Gastroesophageal sphincter (tissue), 4 donors: ENCODE measurements at regions not wholly inside any gene's neighbourhood (a gene's known extent, or its start where the extent isn't known, plus 50 kb on each side); places are given as distances from the start of the nearest gene placed in this dataset.

Source experiments
- ATAC-seq: fragments of 150-250 bp; one replicate; pipeline ENCODE4 v1.9.1; 2016; ENCODE audit warnings: mild to moderate bottlenecking, moderate library complexity
- H3K27ac ChIP-seq, 4 donors: fragments of 200-600 bp; sonication (generic) in 3 of 4; 1 replicate in 3 of 4; 2 replicates in 1 of 4; pipeline ENCODE4 v1.5.1; 2016 to 2019
- H3K27me3 ChIP-seq: fragments of 200-600 bp; sonication (generic); one replicate; pipeline ENCODE4 v1.5.1; 2019
- H3K36me3 ChIP-seq, 2 donors: fragments of 200-600 bp; sonication (generic); one replicate each; pipeline ENCODE4 v1.5.1; 2019; ENCODE audit warnings: control low read depth in 1 of 2
- H3K4me1 ChIP-seq, 3 donors: fragments of 200-600 bp; sonication (generic); 1 replicate in 2 of 3; 2 replicates in 1 of 3; pipeline ENCODE4 v1.5.1; 2016 to 2019; ENCODE audit warnings: control low read depth in 2 of 3
- H3K4me3 ChIP-seq, 2 donors: fragments of 200-600 bp; sonication (generic); one replicate each; pipeline ENCODE4 v1.5.1; 2019; ENCODE audit warnings: mild to moderate bottlenecking in 1 of 2, moderate library complexity in 1 of 2
- H3K9me3 ChIP-seq, 3 donors: fragments of 200-600 bp; sonication (generic); one replicate each; pipeline ENCODE4 v1.5.1; 2017 to 2019; ENCODE audit warnings: control low read depth in 2 of 3
- EP300 ChIP-seq: sonication (generic); formaldehyde crosslinking; IDR thresholded peaks from one replicate; pipeline ENCODE4 v1.6.1; 2017; ENCODE audit warnings: antibody characterized with exemption, mild to moderate bottlenecking
- POLR2A ChIP-seq, 2 donors: fragments of 450-650 bp; IDR thresholded peaks; one replicate each; pipeline ENCODE4 v1.6.1; 2017; ENCODE audit warnings: antibody characterized with exemption in 2 of 2, mild to moderate bottlenecking in 2 of 2, moderate library complexity in 1 of 2
- POLR2AphosphoS5 ChIP-seq: sonication (generic); formaldehyde crosslinking; IDR thresholded peaks from one replicate; pipeline ENCODE4 v1.6.1; 2017; ENCODE audit warnings: antibody characterized with exemption
- WGBS, 2 donors: methylation state at CpG; one replicate each; pipeline ENCODE4 v1.1.5; 2018; ENCODE audit warnings: low coverage in 1 of 2; 5-methylcytosine and 5-hydroxymethylcytosine counted together
- TF ChIP-seq, protein P1 (sequence below), 4 experiments: fragments of 200-600 bp in 2 of 4; fragments of 450-650 bp in 2 of 4; sonication (generic) in 1 of 4; IDR thresholded peaks; one replicate each; pipeline ENCODE4 v1.5.1; 2017 to 2019; ENCODE audit warnings: antibody characterized with exemption in 4 of 4, mild to moderate bottlenecking in 2 of 4, moderate library complexity in 2 of 4

DNA sequence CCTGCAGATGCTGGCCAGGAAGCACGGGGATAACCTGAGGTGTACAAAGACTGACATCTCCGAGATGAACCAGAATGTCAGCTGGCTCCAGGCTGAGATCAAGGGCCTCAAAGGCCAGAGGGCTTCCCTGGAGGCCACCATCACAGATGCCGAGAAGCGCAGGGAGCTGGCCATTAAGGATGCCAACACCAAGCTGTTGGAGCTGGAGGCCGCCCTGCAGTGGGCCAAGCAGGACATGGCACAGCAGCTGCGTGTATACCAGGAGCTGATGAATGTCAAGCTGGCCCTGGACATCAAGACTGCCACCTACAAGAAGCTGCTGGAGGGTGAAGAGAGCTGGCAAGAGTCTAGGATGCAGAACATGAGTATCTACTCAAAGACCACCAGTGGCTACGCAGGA lies 380.0 kb upstream of the USP15 start:
- H3K4me3 ChIP-seq = no peak overlapping the region
- no peak for ATAC-seq
- WGBS, 2 donors = 67 to 100% methylated on average over 1 to 3 of the region's 7 CpGs
- no peak for TF ChIP-seq POLR2A (IDR thresholded peaks at IDR 0.05)
- TF ChIP-seq POLR2AphosphoS5 = no peak
- TF ChIP-seq, protein P1, sequence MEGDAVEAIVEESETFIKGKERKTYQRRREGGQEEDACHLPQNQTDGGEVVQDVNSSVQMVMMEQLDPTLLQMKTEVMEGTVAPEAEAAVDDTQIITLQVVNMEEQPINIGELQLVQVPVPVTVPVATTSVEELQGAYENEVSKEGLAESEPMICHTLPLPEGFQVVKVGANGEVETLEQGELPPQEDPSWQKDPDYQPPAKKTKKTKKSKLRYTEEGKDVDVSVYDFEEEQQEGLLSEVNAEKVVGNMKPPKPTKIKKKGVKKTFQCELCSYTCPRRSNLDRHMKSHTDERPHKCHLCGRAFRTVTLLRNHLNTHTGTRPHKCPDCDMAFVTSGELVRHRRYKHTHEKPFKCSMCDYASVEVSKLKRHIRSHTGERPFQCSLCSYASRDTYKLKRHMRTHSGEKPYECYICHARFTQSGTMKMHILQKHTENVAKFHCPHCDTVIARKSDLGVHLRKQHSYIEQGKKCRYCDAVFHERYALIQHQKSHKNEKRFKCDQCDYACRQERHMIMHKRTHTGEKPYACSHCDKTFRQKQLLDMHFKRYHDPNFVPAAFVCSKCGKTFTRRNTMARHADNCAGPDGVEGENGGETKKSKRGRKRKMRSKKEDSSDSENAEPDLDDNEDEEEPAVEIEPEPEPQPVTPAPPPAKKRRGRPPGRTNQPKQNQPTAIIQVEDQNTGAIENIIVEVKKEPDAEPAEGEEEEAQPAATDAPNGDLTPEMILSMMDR (IDR thresholded peaks at IDR 0.05) = no peak
- TF ChIP-seq EP300 = no peak
- no peak overlapping the region for H3K27ac ChIP-seq
- H3K4me1 ChIP-seq = no peaks in the 10 kb centered on the region
- H3K27me3 ChIP-seq = no peaks in the 10 kb centered on the region
- no peaks in the 10 kb centered on the region for H3K9me3 ChIP-seq
- H3K36me3 ChIP-seq = no peaks in the 10 kb centered on the region

DNA sequence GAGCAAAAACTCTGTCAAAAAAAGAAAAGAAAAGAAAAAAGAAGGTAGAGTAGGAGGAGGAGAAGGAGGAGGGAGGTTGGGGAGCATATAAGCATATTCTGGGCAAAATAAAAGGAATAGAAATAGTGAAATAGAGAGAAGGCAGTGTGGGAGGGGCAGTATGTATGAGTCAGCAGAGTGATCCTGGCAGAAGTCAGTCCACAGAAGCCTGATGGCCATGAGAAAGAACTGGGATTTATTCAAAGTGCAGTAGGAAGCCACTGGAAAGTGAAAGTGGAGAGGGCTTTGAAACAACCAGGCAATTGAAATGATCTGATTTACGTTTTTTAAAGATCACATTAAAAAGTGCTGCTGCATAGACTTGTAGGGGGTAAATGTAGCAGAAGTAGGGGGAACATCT lies 368.6 kb upstream of the USP15 start:
- no peaks in the 10 kb centered on the region for H3K27me3 ChIP-seq
- no peaks in the 10 kb centered on the region for H3K9me3 ChIP-seq
- H3K4me1 ChIP-seq = no peaks in the 10 kb centered on the region
- no peak overlapping the region for H3K27ac ChIP-seq
- no peak for TF ChIP-seq POLR2A (IDR thresholded peaks at IDR 0.05)
- TF ChIP-seq, protein P1 (IDR thresholded peaks at IDR 0.05) = no peak
- no peak for TF ChIP-seq EP300
- no peak for TF ChIP-seq POLR2AphosphoS5
- no peaks in the 10 kb centered on the region for H3K36me3 ChIP-seq
- WGBS, 2 donors = 17 to 50% methylated on average over 1 of the region's 1 CpG
- ATAC-seq = no peak
- H3K4me3 ChIP-seq = no peak overlapping the region

DNA sequence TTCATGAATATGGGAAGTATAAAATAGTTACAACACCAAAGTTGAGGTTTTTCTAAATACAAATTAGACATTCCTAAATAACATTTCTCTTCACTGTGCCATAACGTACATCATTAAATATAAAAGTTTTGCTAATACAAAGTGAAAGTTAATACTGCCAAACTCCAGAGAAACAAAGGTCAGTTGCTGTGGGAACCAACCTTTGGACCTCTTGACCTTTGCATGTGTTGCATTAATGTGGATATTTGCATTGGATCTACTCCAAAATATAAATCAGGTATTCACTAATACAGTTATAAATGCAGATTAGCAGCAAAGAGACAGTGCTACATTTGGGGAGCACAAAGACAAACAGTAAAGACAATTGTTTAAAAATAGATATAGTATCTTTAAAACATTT lies 366.0 kb upstream of the USP15 start:
- Histone ChIP-seq H3K4me1 (no peaks in the 10 kb centered on the region), H3K4me3 (no peak overlapping the region), H3K27me3 (no peaks in the 10 kb centered on the region), H3K27ac (no peak overlapping the region), H3K36me3 (no peaks in the 10 kb centered on the region), H3K9me3 (peaks cover 0 to 12% (median 0%) of the 10 kb centered on the region in 3 donors)
- TF ChIP-seq POLR2AphosphoS5 (no peak), POLR2A (IDR thresholded peaks at IDR 0.05) (no peak), EP300 (no peak)
- TF ChIP-seq, protein P1 (IDR thresholded peaks at IDR 0.05) = no peak
- no peak for ATAC-seq
- WGBS, 2 donors = 53 to 70% methylated on average over 1 of the region's 1 CpG

- H3K9me3 ChIP-seq = peaks cover 0 to 12% (median 0%) of the 10 kb centered on the region in 3 donors
- no peaks in the 10 kb centered on the region for H3K27me3 ChIP-seq
- H3K27ac ChIP-seq = no peak overlapping the region
- H3K4me3 ChIP-seq = no peak overlapping the region
- H3K36me3 ChIP-seq = no peaks in the 10 kb centered on the region
- TF ChIP-seq POLR2AphosphoS5 = no peak
- no peak for TF ChIP-seq EP300
- TF ChIP-seq, protein P1 (IDR thresholded peaks at IDR 0.05) = no peak
- TF ChIP-seq POLR2A (IDR thresholded peaks at IDR 0.05) = no peak
- no peak for ATAC-seq
- H3K4me1 ChIP-seq = no peaks in the 10 kb centered on the region
Measured at GRCh38 chr12:61896436-61896835, 363.8 kb upstream of the USP15 start.

DNA sequence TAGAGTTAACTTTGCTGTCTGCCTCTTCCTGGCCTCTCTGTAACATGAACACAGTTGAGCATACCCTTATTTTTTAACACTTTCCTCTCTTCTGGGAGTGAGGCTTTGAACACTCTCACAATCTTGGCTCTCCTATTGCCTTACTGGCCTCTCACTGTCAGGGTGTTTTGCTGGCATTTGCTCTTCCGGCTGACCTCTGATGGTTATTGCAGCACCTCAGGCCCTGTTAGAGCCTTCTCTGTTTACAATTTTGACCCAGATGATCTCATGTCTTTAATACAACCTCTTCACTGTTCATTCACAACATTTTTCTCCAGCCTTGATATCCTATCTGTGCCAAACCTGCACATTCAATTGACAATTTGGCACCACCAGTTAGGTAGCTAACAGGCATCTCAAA lies 357.8 kb upstream of the USP15 start:
- Histone ChIP-seq H3K27me3 (no peaks in the 10 kb centered on the region), H3K27ac (no peak overlapping the region), H3K4me3 (no peak overlapping the region), H3K9me3 (peaks cover 0 to 12% (median 0%) of the 10 kb centered on the region in 3 donors), H3K36me3 (no peaks in the 10 kb centered on the region), H3K4me1 (no peaks in the 10 kb centered on the region)
- TF ChIP-seq POLR2A (IDR thresholded peaks at IDR 0.05) = no peak
- TF ChIP-seq POLR2AphosphoS5 = no peak
- TF ChIP-seq, protein P1 (IDR thresholded peaks at IDR 0.05) = no peak
- TF ChIP-seq EP300 = no peak
- 94% methylated on average over 1 of the region's 1 CpG; no CpG with 5 or more reads in 1 of the 2 donors for WGBS, 2 donors
- ATAC-seq = no peak
